GM19193 (cell line): ENCODE measurements at regions not wholly inside any gene's neighbourhood (a gene's known extent, or its start where the extent isn't known, plus 50 kb on each side); places are given as distances from the start of the nearest gene placed in this dataset.

Experiments
- POLR2A ChIP-seq: IDR thresholded peaks from 4 replicates; pipeline ENCODE4 v1.6.1; 2011; ENCODE audit not compliant: insufficient read depth, insufficient read length; ENCODE audit errors: extremely low read depth

GRCh38 chr9:41643571-41644279, 454.6 kb upstream of the ZNG1F start:
- peak; percentile 67 for TF ChIP-seq POLR2A
